Colonic mucosa (tissue), 4 donors: ENCODE measurements at regions not wholly inside any gene's neighbourhood (a gene's known extent, or its start where the extent isn't known, plus 50 kb on each side); places are given as distances from the start of the nearest gene placed in this dataset.

ENCODE experiments used
- DNase-seq: peaks from one replicate; pipeline ENCODE4 v3.0.0-alpha.2; 2020
- H3K27ac ChIP-seq: fragments of 200-600 bp; one replicate; pipeline ENCODE4 v1.8.0; 2021
- H3K27me3 ChIP-seq: fragments of 200-600 bp; one replicate; pipeline ENCODE4 v1.8.0; 2021
- H3K36me3 ChIP-seq: fragments of 200-600 bp; one replicate; pipeline ENCODE4 v1.8.0; 2021
- H3K4me1 ChIP-seq: fragments of 200-600 bp; one replicate; pipeline ENCODE4 v1.8.0; 2021; ENCODE audit warnings: mild to moderate bottlenecking
- H3K4me3 ChIP-seq: fragments of 200-600 bp; one replicate; pipeline ENCODE4 v1.8.0; 2021
- H3K9ac ChIP-seq, 2 donors: one replicate each; pipeline ENCODE4 v1.7.0; 2013; ENCODE audit warnings: control low read depth in 2 of 2, low read depth in 2 of 2, low read length in 2 of 2
- H3K9me3 ChIP-seq: fragments of 200-600 bp; one replicate; pipeline ENCODE4 v1.8.0; 2021
- CTCF ChIP-seq: fragments of 200-600 bp; IDR thresholded peaks from one replicate; pipeline ENCODE4 v1.8.0; 2022; ENCODE audit warnings: antibody characterized with exemption, mild to moderate bottlenecking
- intact Hi-C: fragments of 100-400 bp; cut with DNase I; formaldehyde crosslinking; loops from one replicate; pipeline ENCODE4 v1.14.1; 2022
- donor health status: healthy.
- donor health status: DM: no; HTN: no; CAD: no.
- donor health status: DM: no; HTN: no; CAD: no.

- H3K4me1 ChIP-seq: no peaks in the 10 kb centered on the region
- no peak for TF ChIP-seq CTCF
- H3K27me3 ChIP-seq: no peaks in the 10 kb centered on the region
- intact Hi-C loops: no loop called here
- no peaks in the 10 kb centered on the region for H3K36me3 ChIP-seq
- no peak overlapping the region for H3K27ac ChIP-seq
- no peak overlapping the region for H3K4me3 ChIP-seq
- no peak overlapping the region for H3K9ac ChIP-seq
- no peaks in the 10 kb centered on the region for H3K9me3 ChIP-seq
- DNase-seq: no peak
These were observed 146.8 kb downstream of the MN1 start for GRCh38 chr22:27654546-27655445.

- Histone ChIP-seq H3K9me3 (no peaks in the 10 kb centered on the region), H3K27ac (no peak overlapping the region), H3K36me3 (no peaks in the 10 kb centered on the region), H3K9ac (no peak overlapping the region), H3K27me3 (no peaks in the 10 kb centered on the region), H3K4me3 (no peak overlapping the region), H3K4me1 (no peaks in the 10 kb centered on the region)
- no peak for DNase-seq
- intact Hi-C loops: no loop called here
- TF ChIP-seq CTCF: no peak
These were observed 145.9 kb downstream of the MN1 start for GRCh38 chr22:27655582-27656185.

- no peak for DNase-seq
- Histone ChIP-seq H3K27ac (no peak overlapping the region), H3K4me1 (no peaks in the 10 kb centered on the region), H3K36me3 (no peaks in the 10 kb centered on the region), H3K4me3 (no peak overlapping the region), H3K9ac (no peak overlapping the region), H3K9me3 (no peaks in the 10 kb centered on the region), H3K27me3 (no peaks in the 10 kb centered on the region)
- no peak for TF ChIP-seq CTCF
- intact Hi-C loops: no loop called here
These were observed 144.6 kb downstream of the MN1 start for GRCh38 chr22:27656970-27657369.

GRCh38 chr22:27660306-27660705 is 141.2 kb downstream of the MN1 start:
- intact Hi-C loops: no loop called here
- Histone ChIP-seq H3K27me3 (no peaks in the 10 kb centered on the region), H3K4me3 (no peak overlapping the region), H3K9ac (no peak overlapping the region), H3K36me3 (no peaks in the 10 kb centered on the region), H3K4me1 (no peaks in the 10 kb centered on the region), H3K27ac (no peak overlapping the region), H3K9me3 (no peaks in the 10 kb centered on the region)
- TF ChIP-seq CTCF: no peak
- no peak for DNase-seq

- H3K36me3 ChIP-seq: no peaks in the 10 kb centered on the region
- intact Hi-C loops: no loop called here
- H3K9me3 ChIP-seq: no peaks in the 10 kb centered on the region
- no peak overlapping the region for H3K4me3 ChIP-seq
- no peaks in the 10 kb centered on the region for H3K4me1 ChIP-seq
- H3K9ac ChIP-seq: no peak overlapping the region
- no peak for TF ChIP-seq CTCF
- no peaks in the 10 kb centered on the region for H3K27me3 ChIP-seq
- DNase-seq: peak; percentile 46
- H3K27ac ChIP-seq: no peak overlapping the region
These were observed 138.9 kb downstream of the MN1 start for GRCh38 chr22:27662359-27663301.
